HCT116 (cell line): ENCODE measurements at regions not wholly inside any gene's neighbourhood (a gene's known extent, or its start where the extent isn't known, plus 50 kb on each side); places are given as distances from the start of the nearest gene placed in this dataset.

Experiments used
- ATAC-seq: fragments of 200-7000 bp; cut with Tn5 transposase; 2 replicates; pipeline ENCODE4 v1.9.1; 2020; ENCODE audit warnings: mild to moderate bottlenecking, moderate library complexity
- BruUV-seq: library from RNA; stranded (reverse); fragments of 400-500 nt; replicated peaks from 2 replicates; lab custom pipeline; 2021; lab: Mats Ljungman, UMichigan
- CTCF ChIA-PET: fragments of 300-600 bp; sonication (Branson Sonifier 250); formaldehyde crosslinking; loops from one replicate; lab custom pipeline; 2021; ENCODE audit warnings: antibody characterized with exemption; lab: Charles Lee
- POLR2A ChIA-PET: fragments of 300-600, 350-600 bp; sonication (Branson Sonifier 250); formaldehyde crosslinking; loops from one replicate; lab custom pipeline; 2021; ENCODE audit warnings: antibody characterized with exemption; lab: Charles Lee
- RAD21 ChIA-PET, 2 experiments: fragments of 300-600 bp; sonication (Branson Sonifier 250); formaldehyde crosslinking; loops; one replicate each; lab custom pipeline; 2023; ENCODE audit warnings: low total read pairs in 2 of 2; ENCODE audit not compliant: uncharacterized antibody in 2 of 2, unreplicated experiment in 2 of 2, low non-redundant PET in 1 of 2; lab: Charles Lee
- DNase-seq: peaks from one replicate; pipeline ENCODE4 v3.0.0-alpha.2; 2010; ENCODE audit warnings: low read depth, low spot score
- H2AFZ ChIP-seq: fragments of 200-600 bp; shearing (Covaris generic), sonication (generic); 2 replicates; pipeline ENCODE4 v1.6.1; 2017; ENCODE audit warnings: low read depth, mixed run types, mixed read lengths, antibody characterized with exemption, low read length; ENCODE audit not compliant: poor library complexity, severe bottlenecking
- H3K27ac ChIP-seq: 2 replicates; pipeline ENCODE4 v1.5.1; 2012; ENCODE audit warnings: low read depth, low read length
- H3K27me3 ChIP-seq: fragments of 200-600 bp; sonication (generic); 2 replicates; pipeline ENCODE4 v1.6.1; 2016; ENCODE audit warnings: mixed run types, low read length, mixed read lengths; ENCODE audit not compliant: insufficient read depth
- H3K36me3 ChIP-seq, 2 experiments: fragments of 200-500 bp in 1 of 2; fragments of 200-600 bp in 1 of 2; sonication (Bioruptor generic) in 1 of 2; sonication (generic) in 1 of 2; 2 replicates each; pipeline versions ENCODE4 v1.5.1 to v1.6.1; 2014 to 2016; ENCODE audit warnings: low read length in 2 of 2, inconsistent platforms in 1 of 2, mixed read lengths in 1 of 2, mixed run types in 1 of 2; ENCODE audit not compliant: insufficient read depth in 2 of 2, control insufficient read depth in 1 of 2
- H3K4me1 ChIP-seq, 2 experiments: fragments of 200-600 bp in 1 of 2; sonication (generic) in 1 of 2; 2 replicates each; pipeline versions ENCODE4 v1.5.1 to v1.6.1; 2012 to 2017; ENCODE audit warnings: low read length in 2 of 2, inconsistent platforms in 1 of 2, mild to moderate bottlenecking in 1 of 2, mixed read lengths in 1 of 2, mixed run types in 1 of 2, moderate library complexity in 1 of 2; ENCODE audit not compliant: insufficient read depth in 2 of 2, control insufficient read depth in 1 of 2
- H3K4me2 ChIP-seq: fragments of 200-600 bp; sonication (generic); 2 replicates; pipeline ENCODE4 v1.6.1; 2017; ENCODE audit warnings: mixed run types, low read length, mixed read lengths
- H3K4me3 ChIP-seq, 2 experiments: fragments of 200-600 bp in 1 of 2; sonication (generic) in 1 of 2; replicated peaks in 1 of 2; 2 replicates each; pipeline ENCODE4 v1.5.1; 2011 to 2016; ENCODE audit warnings: low read length in 2 of 2, control low read depth in 1 of 2, low read depth in 1 of 2, mild to moderate bottlenecking in 1 of 2, mixed read lengths in 1 of 2, mixed run types in 1 of 2
- H3K79me2 ChIP-seq: fragments of 200-600 bp; sonication (generic); 2 replicates; pipeline ENCODE4 v1.6.1; 2017; ENCODE audit warnings: mild to moderate bottlenecking, mixed run types, low read length, moderate library complexity, mixed read lengths; ENCODE audit not compliant: insufficient read depth
- H3K9ac ChIP-seq: fragments of 200-600 bp; sonication (generic); 2 replicates; pipeline ENCODE4 v1.6.1; 2016; ENCODE audit warnings: low read length, mixed read lengths
- H3K9me2 ChIP-seq: fragments of 200-600 bp; sonication (generic), shearing (Covaris generic); 2 replicates; pipeline ENCODE4 v1.6.1; 2017; ENCODE audit warnings: mixed run types, mild to moderate bottlenecking, moderate library complexity; ENCODE audit not compliant: insufficient read depth
- H3K9me3 ChIP-seq, 2 experiments: fragments of 200-500 bp in 1 of 2; fragments of 200-600 bp in 1 of 2; sonication (Bioruptor generic) in 1 of 2; sonication (generic) in 1 of 2; 2 replicates each; pipeline ENCODE4 v1.6.1; 2014 to 2017; ENCODE audit warnings: low read length in 2 of 2, mixed read lengths in 2 of 2, inconsistent platforms in 1 of 2, low read depth in 1 of 2, mild to moderate bottlenecking in 1 of 2, mixed run types in 1 of 2, moderate library complexity in 1 of 2; ENCODE audit not compliant: control insufficient read depth in 1 of 2, insufficient read depth in 1 of 2
- H4K20me1 ChIP-seq: fragments of 200-600 bp; sonication (generic), shearing (Covaris generic); 2 replicates; pipeline ENCODE4 v1.6.1; 2017; ENCODE audit warnings: mixed run types, mild to moderate bottlenecking, moderate library complexity; ENCODE audit not compliant: insufficient read depth
- ELF1 ChIP-seq: IDR thresholded peaks from 2 replicates; pipeline ENCODE4 v1.6.1; 2012; ENCODE audit warnings: low read depth, borderline replicate concordance
- EZH2 ChIP-seq: fragments of 200-600 bp; sonication (generic); IDR thresholded peaks from 2 replicates; pipeline ENCODE4 v1.6.1; 2017; ENCODE audit warnings: antibody characterized with exemption, mixed run types
- EZH2phosphoT487 ChIP-seq: fragments of 200-600 bp; IDR thresholded peaks from 2 replicates; pipeline ENCODE4 v1.6.1; 2018; ENCODE audit warnings: antibody characterized with exemption, borderline replicate concordance
- MAX ChIP-seq: IDR thresholded peaks from 2 replicates; pipeline ENCODE4 v1.6.1; 2012
- RAD21 ChIP-seq: IDR thresholded peaks from 2 replicates; pipeline ENCODE4 v1.6.1; 2012; ENCODE audit warnings: low read depth, mild to moderate bottlenecking
- SP1 ChIP-seq: IDR thresholded peaks from 2 replicates; pipeline ENCODE4 v1.6.1; 2012; ENCODE audit warnings: low read depth
- YY1 ChIP-seq: IDR thresholded peaks from 2 replicates; pipeline ENCODE4 v1.6.1; 2011; ENCODE audit warnings: low read length, low read depth, moderate library complexity, mild to moderate bottlenecking; ENCODE audit not compliant: insufficient replicate concordance; ENCODE audit errors: extremely low read depth
- ZFX ChIP-seq: fragments of 450-650 bp; IDR thresholded peaks from 2 replicates; pipeline ENCODE4 v1.6.1; 2017
- intact Hi-C: fragments of 100-400 bp; cut with micrococcal nuclease; formaldehyde crosslinking; loops from 2 replicates; pipeline ENCODE4 v1.10.0; 2022
- TF ChIP-seq, protein P1 (sequence below): IDR thresholded peaks from 2 replicates; pipeline ENCODE4 v1.6.1; 2012; ENCODE audit warnings: low read depth
- TF ChIP-seq, protein P2 (sequence below): IDR thresholded peaks from 2 replicates; pipeline ENCODE4 v1.6.1; 2011; ENCODE audit warnings: mild to moderate bottlenecking, low read length, moderate library complexity; ENCODE audit not compliant: insufficient replicate concordance; ENCODE audit errors: extremely low read depth

DNA sequence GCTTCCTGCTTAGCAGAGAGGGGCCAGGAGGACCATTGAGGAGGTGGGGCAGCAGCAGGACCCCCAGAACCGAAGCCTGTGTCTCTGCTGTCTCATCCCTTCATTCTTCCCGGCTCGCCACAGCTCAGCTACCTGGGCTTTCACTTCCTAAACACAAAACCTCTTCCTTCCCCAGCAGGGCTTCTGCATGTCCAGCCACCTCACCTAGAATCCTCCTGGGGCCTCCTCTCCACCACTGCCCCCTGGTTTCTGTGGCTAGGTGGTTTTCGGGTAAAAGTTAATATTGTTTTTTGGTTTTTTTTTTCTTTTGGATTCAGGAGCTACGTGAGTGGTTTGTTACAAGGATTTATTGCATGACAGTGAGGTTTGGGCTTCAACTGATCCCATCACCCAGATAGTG, 61.8 kb upstream of the PABPC3 start:
- Histone ChIP-seq H4K20me1 (no peaks in the 10 kb centered on the region), H3K4me2 (no peak overlapping the region), H3K4me1 (no peaks in the 10 kb centered on the region), H3K27ac (no peak overlapping the region), H3K9ac (no peak overlapping the region), H3K4me3 (no peak overlapping the region), H3K9me3 (no peaks in the 10 kb centered on the region), H3K9me2 (no peaks in the 10 kb centered on the region), H3K79me2 (no peaks in the 10 kb centered on the region), H3K36me3 (no peaks in the 10 kb centered on the region), H2AFZ (no peak overlapping the region), H3K27me3 (no peaks in the 10 kb centered on the region)
- TF ChIP-seq RAD21 (no peak), SP1 (no peak), ZFX (no peak), MAX (no peak), EZH2 (no peak), EZH2phosphoT487 (no peak), ELF1 (no peak), YY1 (no peak)
- TF ChIP-seq, protein P1, sequence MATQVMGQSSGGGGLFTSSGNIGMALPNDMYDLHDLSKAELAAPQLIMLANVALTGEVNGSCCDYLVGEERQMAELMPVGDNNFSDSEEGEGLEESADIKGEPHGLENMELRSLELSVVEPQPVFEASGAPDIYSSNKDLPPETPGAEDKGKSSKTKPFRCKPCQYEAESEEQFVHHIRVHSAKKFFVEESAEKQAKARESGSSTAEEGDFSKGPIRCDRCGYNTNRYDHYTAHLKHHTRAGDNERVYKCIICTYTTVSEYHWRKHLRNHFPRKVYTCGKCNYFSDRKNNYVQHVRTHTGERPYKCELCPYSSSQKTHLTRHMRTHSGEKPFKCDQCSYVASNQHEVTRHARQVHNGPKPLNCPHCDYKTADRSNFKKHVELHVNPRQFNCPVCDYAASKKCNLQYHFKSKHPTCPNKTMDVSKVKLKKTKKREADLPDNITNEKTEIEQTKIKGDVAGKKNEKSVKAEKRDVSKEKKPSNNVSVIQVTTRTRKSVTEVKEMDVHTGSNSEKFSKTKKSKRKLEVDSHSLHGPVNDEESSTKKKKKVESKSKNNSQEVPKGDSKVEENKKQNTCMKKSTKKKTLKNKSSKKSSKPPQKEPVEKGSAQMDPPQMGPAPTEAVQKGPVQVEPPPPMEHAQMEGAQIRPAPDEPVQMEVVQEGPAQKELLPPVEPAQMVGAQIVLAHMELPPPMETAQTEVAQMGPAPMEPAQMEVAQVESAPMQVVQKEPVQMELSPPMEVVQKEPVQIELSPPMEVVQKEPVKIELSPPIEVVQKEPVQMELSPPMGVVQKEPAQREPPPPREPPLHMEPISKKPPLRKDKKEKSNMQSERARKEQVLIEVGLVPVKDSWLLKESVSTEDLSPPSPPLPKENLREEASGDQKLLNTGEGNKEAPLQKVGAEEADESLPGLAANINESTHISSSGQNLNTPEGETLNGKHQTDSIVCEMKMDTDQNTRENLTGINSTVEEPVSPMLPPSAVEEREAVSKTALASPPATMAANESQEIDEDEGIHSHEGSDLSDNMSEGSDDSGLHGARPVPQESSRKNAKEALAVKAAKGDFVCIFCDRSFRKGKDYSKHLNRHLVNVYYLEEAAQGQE, result no peak
- TF ChIP-seq, protein P2, sequence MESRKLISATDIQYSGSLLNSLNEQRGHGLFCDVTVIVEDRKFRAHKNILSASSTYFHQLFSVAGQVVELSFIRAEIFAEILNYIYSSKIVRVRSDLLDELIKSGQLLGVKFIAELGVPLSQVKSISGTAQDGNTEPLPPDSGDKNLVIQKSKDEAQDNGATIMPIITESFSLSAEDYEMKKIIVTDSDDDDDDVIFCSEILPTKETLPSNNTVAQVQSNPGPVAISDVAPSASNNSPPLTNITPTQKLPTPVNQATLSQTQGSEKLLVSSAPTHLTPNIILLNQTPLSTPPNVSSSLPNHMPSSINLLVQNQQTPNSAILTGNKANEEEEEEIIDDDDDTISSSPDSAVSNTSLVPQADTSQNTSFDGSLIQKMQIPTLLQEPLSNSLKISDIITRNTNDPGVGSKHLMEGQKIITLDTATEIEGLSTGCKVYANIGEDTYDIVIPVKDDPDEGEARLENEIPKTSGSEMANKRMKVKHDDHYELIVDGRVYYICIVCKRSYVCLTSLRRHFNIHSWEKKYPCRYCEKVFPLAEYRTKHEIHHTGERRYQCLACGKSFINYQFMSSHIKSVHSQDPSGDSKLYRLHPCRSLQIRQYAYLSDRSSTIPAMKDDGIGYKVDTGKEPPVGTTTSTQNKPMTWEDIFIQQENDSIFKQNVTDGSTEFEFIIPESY, result no peak
- DNase-seq (no peak), ATAC-seq (no peak)
- no TSS peak for BruUV-seq
- intact Hi-C loops, result no loop called here
- ChIA-PET CTCF (interaction anchor here (1.1 to 1.4 kb wide), 2 partner anchors 29 to 39 kb away, joined by 4 to 6 read pairs; no protein-coding TSS in a partner anchor), RAD21 (no interaction called here), POLR2A (no interaction called here)
